Uterus (tissue), 2 donors: ENCODE measurements at regions not wholly inside any gene's neighbourhood (a gene's known extent, or its start where the extent isn't known, plus 50 kb on each side); places are given as distances from the start of the nearest gene placed in this dataset.

Experiments
- CTCF ChIP-seq, 4 experiments: fragments of 200-600 bp in 2 of 4; fragments of 450-650 bp in 2 of 4; sonication (generic) in 2 of 4; IDR thresholded peaks; one replicate each; pipeline ENCODE4 v1.5.1; 2016 to 2019; ENCODE audit warnings: antibody characterized with exemption in 4 of 4, mild to moderate bottlenecking in 2 of 4, moderate library complexity in 1 of 4
- POLR2A ChIP-seq, 2 donors: fragments of 450-650 bp; IDR thresholded peaks; one replicate each; pipeline ENCODE4 v1.6.1; 2016; ENCODE audit warnings: antibody characterized with exemption in 2 of 2, mild to moderate bottlenecking in 1 of 2, moderate library complexity in 1 of 2

GRCh38 chr12:92216092-92216491 is 70.4 kb upstream of the BTG1 start:
- TF ChIP-seq POLR2A (IDR thresholded peaks at IDR 0.05): no peak
- no peak for TF ChIP-seq CTCF (IDR thresholded peaks at IDR 0.05)
